HAP-1 (cell line): ENCODE measurements at regions not wholly inside any gene's neighbourhood (a gene's known extent, or its start where the extent isn't known, plus 50 kb on each side); places are given as distances from the start of the nearest gene placed in this dataset.

Experiments used
- DNase-seq, 2 experiments: peaks; one replicate each; pipeline ENCODE4 v3.0.0-alpha.2; 2016 to 2020; ENCODE audit warnings: low spot score in 2 of 2
- H3K27me3 ChIP-seq: fragments of 250-450 bp; sonication (Bioruptor Pico); 2 replicates; pipeline ENCODE4 v1.5.1; 2020; ENCODE audit warnings: low read depth, mild to moderate bottlenecking, moderate library complexity
- H3K36me3 ChIP-seq: fragments of 250-450 bp; sonication (Bioruptor Pico); replicated peaks from 2 replicates; pipeline ENCODE4 v1.5.1; 2020; ENCODE audit warnings: mild to moderate bottlenecking
- H3K4me1 ChIP-seq: fragments of 250-450 bp; sonication (Bioruptor Pico); 2 replicates; pipeline ENCODE4 v1.5.1; 2020; ENCODE audit warnings: mild to moderate bottlenecking
- H3K4me3 ChIP-seq: fragments of 250-450 bp; sonication (Bioruptor Pico); 2 replicates; pipeline ENCODE4 v1.5.1; 2020; ENCODE audit warnings: mild to moderate bottlenecking, moderate library complexity
- H3K9me3 ChIP-seq: fragments of 250-450 bp; sonication (Bioruptor Pico); 2 replicates; pipeline ENCODE4 v1.5.1; 2020; ENCODE audit warnings: mild to moderate bottlenecking, moderate library complexity
- in situ Hi-C: fragments of 300-500 bp; cut with MboI; formaldehyde crosslinking; loops from 3 replicates; pipeline ENCODE4 v1.14.3; 2020; ENCODE audit warnings: low sequenced_read_pairs, inconsistent platforms, mixed read lengths

GRCh38 chr2:80822999-80823398, 518.4 kb upstream of the LRRTM1 start:
- Histone ChIP-seq H3K9me3 (no peaks in the 10 kb centered on the region), H3K36me3 (no peaks in the 10 kb centered on the region), H3K27me3 (no peaks in the 10 kb centered on the region), H3K4me1 (no peaks in the 10 kb centered on the region), H3K4me3 (no peak overlapping the region)
- in situ Hi-C loops: no loop called here
- DNase-seq: no peak

- Histone ChIP-seq H3K36me3 (no peaks in the 10 kb centered on the region), H3K9me3 (no peaks in the 10 kb centered on the region), H3K4me3 (no peak overlapping the region), H3K27me3 (no peaks in the 10 kb centered on the region), H3K4me1 (no peaks in the 10 kb centered on the region)
- in situ Hi-C loops: no loop called here
- no peak for DNase-seq
These were observed 510.7 kb upstream of the LRRTM1 start for GRCh38 chr2:80815259-80815658.

- no peak for DNase-seq
- in situ Hi-C loops: no loop called here
- Histone ChIP-seq H3K4me1 (no peaks in the 10 kb centered on the region), H3K27me3 (no peaks in the 10 kb centered on the region), H3K9me3 (no peaks in the 10 kb centered on the region), H3K4me3 (no peak overlapping the region), H3K36me3 (no peaks in the 10 kb centered on the region)
These were observed 482.0 kb upstream of the LRRTM1 start for GRCh38 chr2:80786584-80786983.

GRCh38 chr2:80778704-80779103, 474.2 kb upstream of the LRRTM1 start:
- in situ Hi-C loops: no loop called here
- H3K9me3 ChIP-seq: no peaks in the 10 kb centered on the region
- no peak overlapping the region for H3K4me3 ChIP-seq
- no peak for DNase-seq
- H3K36me3 ChIP-seq: no peaks in the 10 kb centered on the region
- H3K4me1 ChIP-seq: no peaks in the 10 kb centered on the region
- no peaks in the 10 kb centered on the region for H3K27me3 ChIP-seq

GRCh38 chr2:80748592-80748991, 444.0 kb upstream of the LRRTM1 start:
- Histone ChIP-seq H3K36me3 (no peaks in the 10 kb centered on the region), H3K4me3 (no peak overlapping the region), H3K4me1 (no peaks in the 10 kb centered on the region), H3K27me3 (no peaks in the 10 kb centered on the region), H3K9me3 (no peaks in the 10 kb centered on the region)
- in situ Hi-C loops: no loop called here
- no peak for DNase-seq

- H3K9me3 ChIP-seq: no peaks in the 10 kb centered on the region
- H3K27me3 ChIP-seq: no peaks in the 10 kb centered on the region
- H3K36me3 ChIP-seq: no peaks in the 10 kb centered on the region
- no peak for DNase-seq
- no peak overlapping the region for H3K4me3 ChIP-seq
- no peaks in the 10 kb centered on the region for H3K4me1 ChIP-seq
- in situ Hi-C loops: no loop called here
These were observed 432.5 kb upstream of the LRRTM1 start for GRCh38 chr2:80737047-80737446.

- H3K36me3 ChIP-seq: no peaks in the 10 kb centered on the region
- in situ Hi-C loops: no loop called here
- H3K27me3 ChIP-seq: no peaks in the 10 kb centered on the region
- H3K4me1 ChIP-seq: no peaks in the 10 kb centered on the region
- no peak overlapping the region for H3K4me3 ChIP-seq
- no peak for DNase-seq
- no peaks in the 10 kb centered on the region for H3K9me3 ChIP-seq
These were observed 420.4 kb upstream of the LRRTM1 start for GRCh38 chr2:80725001-80725400.

GRCh38 chr2:80722803-80723202, 418.3 kb upstream of the LRRTM1 start:
- Histone ChIP-seq H3K27me3 (no peaks in the 10 kb centered on the region), H3K9me3 (no peaks in the 10 kb centered on the region), H3K4me3 (no peak overlapping the region), H3K36me3 (no peaks in the 10 kb centered on the region), H3K4me1 (no peaks in the 10 kb centered on the region)
- no peak for DNase-seq
- in situ Hi-C loops: no loop called here

GRCh38 chr2:80719607-80720006, 415.1 kb upstream of the LRRTM1 start:
- no peaks in the 10 kb centered on the region for H3K27me3 ChIP-seq
- H3K36me3 ChIP-seq: no peaks in the 10 kb centered on the region
- H3K9me3 ChIP-seq: no peaks in the 10 kb centered on the region
- no peak overlapping the region for H3K4me3 ChIP-seq
- no peaks in the 10 kb centered on the region for H3K4me1 ChIP-seq
- DNase-seq: no peak
- in situ Hi-C loops: no loop called here

GRCh38 chr2:80715433-80715832, 410.9 kb upstream of the LRRTM1 start:
- Histone ChIP-seq H3K9me3 (no peaks in the 10 kb centered on the region), H3K27me3 (no peaks in the 10 kb centered on the region), H3K4me3 (no peak overlapping the region), H3K4me1 (no peaks in the 10 kb centered on the region), H3K36me3 (no peaks in the 10 kb centered on the region)
- in situ Hi-C loops: no loop called here
- no peak for DNase-seq

- no peak for DNase-seq
- no peaks in the 10 kb centered on the region for H3K27me3 ChIP-seq
- in situ Hi-C loops: no loop called here
- H3K36me3 ChIP-seq: no peaks in the 10 kb centered on the region
- H3K4me3 ChIP-seq: no peak overlapping the region
- H3K4me1 ChIP-seq: no peaks in the 10 kb centered on the region
- no peaks in the 10 kb centered on the region for H3K9me3 ChIP-seq
These were observed 407.4 kb upstream of the LRRTM1 start for GRCh38 chr2:80711915-80712314.

GRCh38 chr2:80706951-80707350, 402.4 kb upstream of the LRRTM1 start:
- in situ Hi-C loops: no loop called here
- H3K27me3 ChIP-seq: no peaks in the 10 kb centered on the region
- no peaks in the 10 kb centered on the region for H3K36me3 ChIP-seq
- no peaks in the 10 kb centered on the region for H3K4me1 ChIP-seq
- DNase-seq: no peak
- H3K9me3 ChIP-seq: no peaks in the 10 kb centered on the region
- no peak overlapping the region for H3K4me3 ChIP-seq

- Histone ChIP-seq H3K9me3 (no peaks in the 10 kb centered on the region), H3K27me3 (no peaks in the 10 kb centered on the region), H3K4me3 (no peak overlapping the region), H3K4me1 (no peaks in the 10 kb centered on the region), H3K36me3 (no peaks in the 10 kb centered on the region)
- in situ Hi-C loops: no loop called here
- DNase-seq: no peak
These were observed 402.0 kb upstream of the LRRTM1 start for GRCh38 chr2:80706541-80706940.

GRCh38 chr2:80703532-80703931, 399.0 kb upstream of the LRRTM1 start:
- no peaks in the 10 kb centered on the region for H3K36me3 ChIP-seq
- in situ Hi-C loops: no loop called here
- no peak overlapping the region for H3K4me3 ChIP-seq
- no peaks in the 10 kb centered on the region for H3K27me3 ChIP-seq
- no peak for DNase-seq
- no peaks in the 10 kb centered on the region for H3K4me1 ChIP-seq
- no peaks in the 10 kb centered on the region for H3K9me3 ChIP-seq

- in situ Hi-C loops: no loop called here
- no peak overlapping the region for H3K4me3 ChIP-seq
- no peaks in the 10 kb centered on the region for H3K9me3 ChIP-seq
- no peaks in the 10 kb centered on the region for H3K36me3 ChIP-seq
- DNase-seq: no peak
- H3K4me1 ChIP-seq: no peaks in the 10 kb centered on the region
- no peaks in the 10 kb centered on the region for H3K27me3 ChIP-seq
These were observed 396.4 kb upstream of the LRRTM1 start for GRCh38 chr2:80700961-80701360.
